Glutamatergic neuron (in vitro differentiated cells): ENCODE measurements at regions not wholly inside any gene's neighbourhood (a gene's known extent, or its start where the extent isn't known, plus 50 kb on each side); places are given as distances from the start of the nearest gene placed in this dataset.

Source experiments
- DNase-seq: peaks from one replicate; pipeline ENCODE4 v3.0.0; 2022
- H3K27ac Mint-ChIP-seq: one replicate; pipeline ENCODE4 v1.8.0; 2020; ENCODE audit warnings: mild to moderate bottlenecking, mixed read lengths, inconsistent platforms; ENCODE audit not compliant: unreplicated experiment
- H3K27me3 Mint-ChIP-seq: one replicate; pipeline ENCODE4 v1.8.0; 2020; ENCODE audit warnings: mild to moderate bottlenecking, moderate library complexity, mixed read lengths, inconsistent platforms; ENCODE audit not compliant: unreplicated experiment
- H3K36me3 Mint-ChIP-seq: one replicate; pipeline ENCODE4 v1.8.0; 2020; ENCODE audit warnings: mild to moderate bottlenecking, mixed read lengths, inconsistent platforms; ENCODE audit not compliant: unreplicated experiment
- H3K4me1 Mint-ChIP-seq: one replicate; pipeline ENCODE4 v1.8.0; 2020; ENCODE audit warnings: mild to moderate bottlenecking, low read depth, mixed read lengths, inconsistent platforms; ENCODE audit not compliant: unreplicated experiment
- H3K4me3 Mint-ChIP-seq: one replicate; pipeline ENCODE4 v1.8.0; 2020; ENCODE audit warnings: mild to moderate bottlenecking, mixed read lengths, inconsistent platforms; ENCODE audit not compliant: unreplicated experiment
- H3K9me3 Mint-ChIP-seq: one replicate; pipeline ENCODE4 v1.8.0; 2020; ENCODE audit warnings: mild to moderate bottlenecking, moderate library complexity, mixed read lengths, inconsistent platforms; ENCODE audit not compliant: unreplicated experiment
- TF ChIP-seq, protein P1 (sequence below): fragments of 200-600 bp; sonication (generic); IDR thresholded peaks from one replicate; pipeline ENCODE4 v1.5.0; 2021; ENCODE audit not compliant: partially characterized antibody, unreplicated experiment

DNA sequence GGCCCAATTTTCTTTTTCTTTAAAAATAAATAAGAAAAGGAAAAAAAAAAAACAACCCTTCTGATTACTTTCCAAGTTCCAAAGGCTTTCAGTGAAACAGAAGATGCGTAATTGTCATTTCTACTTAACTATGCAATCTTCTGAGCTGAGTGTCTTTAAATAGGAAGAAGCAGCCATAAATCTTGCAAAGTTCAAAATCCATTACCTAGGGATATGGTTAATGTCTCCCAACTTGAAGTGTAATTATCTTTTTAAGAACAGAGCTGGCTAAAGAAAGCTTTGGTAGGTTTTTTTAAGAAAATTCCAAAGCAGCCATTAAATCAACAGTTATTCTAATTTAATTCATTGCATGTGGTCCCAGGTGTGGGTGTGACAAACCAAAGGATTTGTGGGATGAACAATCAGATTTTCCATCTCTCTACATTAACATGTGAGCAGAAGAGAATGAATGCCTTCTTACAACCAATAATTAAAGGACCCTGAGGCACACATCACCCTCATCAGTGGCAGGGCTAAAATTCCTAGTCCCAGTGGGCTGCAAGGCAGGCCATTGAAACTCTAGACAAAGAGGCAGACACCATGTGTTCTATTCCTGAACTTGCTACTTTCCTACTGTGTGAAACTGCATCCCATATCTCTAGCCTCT lies 419.2 kb downstream of the REEP3 start:
- no peak for DNase-seq
- H3K27ac Mint-ChIP-seq, result no peak overlapping the region
- no peaks in the 10 kb centered on the region for H3K9me3 Mint-ChIP-seq
- no peaks in the 10 kb centered on the region for H3K36me3 Mint-ChIP-seq
- H3K4me1 Mint-ChIP-seq, result peaks cover 3% of the 10 kb centered on the region
- TF ChIP-seq, protein P1, sequence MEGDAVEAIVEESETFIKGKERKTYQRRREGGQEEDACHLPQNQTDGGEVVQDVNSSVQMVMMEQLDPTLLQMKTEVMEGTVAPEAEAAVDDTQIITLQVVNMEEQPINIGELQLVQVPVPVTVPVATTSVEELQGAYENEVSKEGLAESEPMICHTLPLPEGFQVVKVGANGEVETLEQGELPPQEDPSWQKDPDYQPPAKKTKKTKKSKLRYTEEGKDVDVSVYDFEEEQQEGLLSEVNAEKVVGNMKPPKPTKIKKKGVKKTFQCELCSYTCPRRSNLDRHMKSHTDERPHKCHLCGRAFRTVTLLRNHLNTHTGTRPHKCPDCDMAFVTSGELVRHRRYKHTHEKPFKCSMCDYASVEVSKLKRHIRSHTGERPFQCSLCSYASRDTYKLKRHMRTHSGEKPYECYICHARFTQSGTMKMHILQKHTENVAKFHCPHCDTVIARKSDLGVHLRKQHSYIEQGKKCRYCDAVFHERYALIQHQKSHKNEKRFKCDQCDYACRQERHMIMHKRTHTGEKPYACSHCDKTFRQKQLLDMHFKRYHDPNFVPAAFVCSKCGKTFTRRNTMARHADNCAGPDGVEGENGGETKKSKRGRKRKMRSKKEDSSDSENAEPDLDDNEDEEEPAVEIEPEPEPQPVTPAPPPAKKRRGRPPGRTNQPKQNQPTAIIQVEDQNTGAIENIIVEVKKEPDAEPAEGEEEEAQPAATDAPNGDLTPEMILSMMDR, result no peak
- no peak overlapping the region for H3K4me3 Mint-ChIP-seq
- peaks cover 2% of the 10 kb centered on the region for H3K27me3 Mint-ChIP-seq

DNA sequence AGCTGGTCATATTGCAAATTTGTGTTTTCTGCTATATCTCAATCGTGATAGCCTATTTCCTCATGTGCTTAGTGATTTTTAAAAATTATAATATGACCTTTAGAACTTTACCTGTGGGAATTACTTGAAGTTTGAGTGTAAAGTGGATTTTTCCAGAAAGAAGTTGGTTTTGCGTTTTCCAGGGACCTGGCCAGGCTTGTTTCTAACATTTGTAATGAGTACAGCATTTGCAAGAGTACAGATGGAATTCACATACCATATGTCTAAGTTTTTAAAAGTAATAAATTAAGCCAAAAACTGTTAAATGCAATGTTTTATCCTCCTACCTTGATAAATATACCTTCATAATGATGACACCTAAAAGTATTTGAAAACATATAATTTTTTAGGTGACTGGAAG lies 443.2 kb downstream of the REEP3 start:
- DNase-seq, result no peak

GRCh38 chr10:63965846-63966245 lies 444.6 kb downstream of the REEP3 start:
- H3K27me3 Mint-ChIP-seq, result no peaks in the 10 kb centered on the region
- H3K4me1 Mint-ChIP-seq, result no peaks in the 10 kb centered on the region
- TF ChIP-seq, protein P1, result no peak
- no peaks in the 10 kb centered on the region for H3K36me3 Mint-ChIP-seq
- no peak overlapping the region for H3K27ac Mint-ChIP-seq
- H3K4me3 Mint-ChIP-seq, result no peak overlapping the region
- no peaks in the 10 kb centered on the region for H3K9me3 Mint-ChIP-seq
- no peak for DNase-seq

More for the DNA sequence above, 443.2 kb downstream of the REEP3 start:
- H3K36me3 Mint-ChIP-seq, result no peaks in the 10 kb centered on the region
- no peaks in the 10 kb centered on the region for H3K9me3 Mint-ChIP-seq
- no peak overlapping the region for H3K4me3 Mint-ChIP-seq
- TF ChIP-seq, protein P1, result no peak
- no peaks in the 10 kb centered on the region for H3K27me3 Mint-ChIP-seq
- H3K27ac Mint-ChIP-seq, result no peak overlapping the region
- no peaks in the 10 kb centered on the region for H3K4me1 Mint-ChIP-seq

GRCh38 chr10:63972949-63973827 lies 452.0 kb downstream of the REEP3 start:
- Mint-ChIP-seq H3K27ac (no peak overlapping the region), H3K4me1 (peaks cover 6% of the 10 kb centered on the region), H3K36me3 (no peaks in the 10 kb centered on the region), H3K9me3 (peaks cover 3% of the 10 kb centered on the region), H3K27me3 (peaks cover 2% of the 10 kb centered on the region), H3K4me3 (no peak overlapping the region)
- TF ChIP-seq, protein P1, result no peak
- no peak for DNase-seq

- H3K27ac Mint-ChIP-seq, result no peak overlapping the region
- TF ChIP-seq, protein P1, result peak; percentile 76
- peak; percentile 74 for DNase-seq
Measured at GRCh38 chr10:63976538-63976937, 455.3 kb downstream of the REEP3 start.

More at GRCh38 chr10:63976538-63976937, 455.3 kb downstream of the REEP3 start:
- Mint-ChIP-seq H3K4me1 (peaks cover 6% of the 10 kb centered on the region), H3K4me3 (no peak overlapping the region), H3K9me3 (peaks cover 3% of the 10 kb centered on the region), H3K36me3 (peaks cover 4% of the 10 kb centered on the region), H3K27me3 (peaks cover 2% of the 10 kb centered on the region)
